GM21786 (cell line): ENCODE measurements at regions not wholly inside any gene's neighbourhood (a gene's known extent, or its start where the extent isn't known, plus 50 kb on each side); places are given as distances from the start of the nearest gene placed in this dataset.

Experiments used
- ATAC-seq: cut with Tn5 transposase; IDR thresholded peaks from one replicate; pipeline ENCODE4 v1.9.1; 2021; ENCODE audit not compliant: unreplicated experiment

DNA sequence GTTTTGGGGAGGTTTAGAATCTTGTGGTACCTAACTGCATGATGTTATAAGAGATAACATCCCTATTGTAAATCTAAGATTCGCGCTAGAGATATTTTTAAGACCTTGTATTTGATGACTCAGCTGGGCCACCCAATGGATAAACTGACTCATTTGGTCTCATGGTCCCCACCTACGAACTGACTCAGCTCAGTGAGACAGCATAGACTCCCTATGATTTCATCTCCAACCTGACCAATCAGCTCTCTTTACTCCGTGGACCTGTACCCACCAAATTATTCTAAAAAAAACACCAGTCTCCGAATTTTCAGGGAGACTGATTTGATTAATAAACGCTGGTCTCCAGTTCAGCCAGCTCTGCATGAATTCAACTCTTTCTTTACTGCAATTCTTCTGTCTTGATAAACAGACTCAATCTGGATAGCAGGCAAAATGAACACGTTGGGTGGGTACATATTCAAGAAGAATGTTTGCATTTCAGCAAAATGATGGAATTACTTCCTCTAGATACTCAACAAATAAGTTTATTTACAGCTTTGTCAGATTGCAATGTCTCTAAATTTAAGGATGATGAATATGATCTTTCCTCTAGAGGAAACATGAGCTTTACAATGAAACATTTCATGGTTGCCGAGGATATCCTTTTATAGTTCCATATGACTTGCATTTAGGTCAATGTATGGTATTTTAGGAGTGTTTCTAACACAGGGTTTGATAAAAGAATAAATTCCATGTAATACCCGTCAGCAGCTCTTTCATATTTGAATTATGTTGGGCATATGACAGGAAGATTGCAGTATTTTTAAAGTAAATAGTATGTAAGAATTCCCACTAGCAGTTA, 516.6 kb upstream of the RGS18 start:
- no peak for ATAC-seq

DNA sequence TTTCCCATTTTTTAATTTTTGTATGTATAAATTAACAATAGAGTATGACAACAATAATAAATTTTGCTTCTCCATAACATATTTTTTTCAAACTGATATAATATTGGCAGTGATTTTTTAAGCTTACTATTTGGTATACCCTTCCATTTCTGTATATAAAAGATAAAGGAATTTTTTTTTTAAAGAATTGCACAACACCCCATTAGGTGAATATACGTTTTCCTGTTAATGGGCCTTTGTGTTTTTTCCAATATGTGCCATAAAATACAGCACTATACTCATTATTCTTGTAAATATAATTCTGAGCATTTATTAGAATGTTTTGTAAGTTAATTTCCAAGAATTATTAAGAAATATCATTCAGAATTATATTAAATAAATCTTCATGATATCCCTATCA, 515.2 kb upstream of the RGS18 start:
- ATAC-seq = no peak

DNA sequence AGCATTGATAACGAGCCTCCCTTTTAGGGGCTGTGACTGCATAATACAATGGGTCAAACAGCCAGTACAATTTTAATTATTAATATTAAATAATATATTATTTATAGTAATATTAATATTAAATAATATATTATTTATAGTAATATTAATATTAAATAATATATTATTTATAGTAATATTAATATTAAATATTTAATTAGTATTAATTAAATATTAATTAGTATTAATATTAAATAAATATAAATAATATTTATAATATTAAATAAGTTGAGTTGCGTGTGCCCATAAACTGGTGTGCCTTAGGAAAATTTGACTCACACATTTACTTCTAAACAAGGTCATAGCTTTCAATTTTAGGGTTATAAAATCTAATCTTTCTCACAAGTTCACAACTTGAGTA, 509.3 kb upstream of the RGS18 start:
- no peak for ATAC-seq

GRCh38 chr1:191662051-191662450, 496.2 kb upstream of the RGS18 start:
- no peak for ATAC-seq

- ATAC-seq = no peak
Measured at GRCh38 chr1:191662746-191663145, 495.5 kb upstream of the RGS18 start.

GRCh38 chr1:191668525-191668924, 489.7 kb upstream of the RGS18 start:
- ATAC-seq = no peak

- no peak for ATAC-seq
Measured at GRCh38 chr1:191669629-191670028, 488.6 kb upstream of the RGS18 start.

DNA sequence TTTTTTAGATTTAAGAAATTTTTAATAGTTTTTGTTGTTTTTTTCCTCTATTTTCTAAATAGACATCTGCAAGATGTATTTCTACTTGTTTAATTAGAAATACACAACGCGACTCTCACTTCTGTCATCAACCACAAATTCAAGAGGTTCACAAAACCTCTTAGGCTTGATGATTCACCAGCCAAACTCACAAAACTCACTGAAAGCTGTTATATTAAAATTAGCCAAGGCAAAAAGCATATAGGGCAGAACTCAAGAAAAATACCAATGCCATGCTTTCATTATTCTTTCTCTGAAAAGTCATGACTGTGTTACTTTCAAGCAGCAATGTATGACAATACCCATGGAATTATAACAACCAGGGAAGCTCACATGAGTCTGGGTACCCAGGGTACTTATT, 487.0 kb upstream of the RGS18 start:
- ATAC-seq = no peak

DNA sequence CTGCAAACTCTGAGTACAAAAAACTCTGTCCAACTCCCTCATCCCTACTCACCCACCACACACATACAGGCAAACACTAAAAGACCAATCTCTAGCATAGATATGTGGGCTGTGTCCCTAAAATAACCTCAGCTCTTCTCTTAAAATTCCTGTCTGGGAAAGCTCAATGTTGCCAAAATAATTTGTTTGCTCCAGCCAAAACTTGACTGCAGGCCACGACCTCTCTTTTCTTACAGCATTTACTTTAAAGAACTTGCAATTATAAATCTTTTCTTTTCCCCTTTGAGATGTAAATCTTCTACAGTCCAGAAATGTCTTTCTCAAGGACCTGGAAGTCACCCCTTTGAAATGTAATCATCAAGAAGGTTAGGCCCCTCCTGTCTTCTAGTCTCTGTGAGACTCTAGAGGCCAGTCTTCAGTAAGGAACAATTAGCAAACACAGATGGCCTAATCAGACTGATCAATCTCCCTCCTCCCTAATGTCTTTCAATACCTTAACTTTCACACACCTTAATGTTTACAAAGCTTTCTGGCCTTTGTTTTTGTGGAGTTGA, 483.6 kb upstream of the RGS18 start:
- no peak for ATAC-seq

DNA sequence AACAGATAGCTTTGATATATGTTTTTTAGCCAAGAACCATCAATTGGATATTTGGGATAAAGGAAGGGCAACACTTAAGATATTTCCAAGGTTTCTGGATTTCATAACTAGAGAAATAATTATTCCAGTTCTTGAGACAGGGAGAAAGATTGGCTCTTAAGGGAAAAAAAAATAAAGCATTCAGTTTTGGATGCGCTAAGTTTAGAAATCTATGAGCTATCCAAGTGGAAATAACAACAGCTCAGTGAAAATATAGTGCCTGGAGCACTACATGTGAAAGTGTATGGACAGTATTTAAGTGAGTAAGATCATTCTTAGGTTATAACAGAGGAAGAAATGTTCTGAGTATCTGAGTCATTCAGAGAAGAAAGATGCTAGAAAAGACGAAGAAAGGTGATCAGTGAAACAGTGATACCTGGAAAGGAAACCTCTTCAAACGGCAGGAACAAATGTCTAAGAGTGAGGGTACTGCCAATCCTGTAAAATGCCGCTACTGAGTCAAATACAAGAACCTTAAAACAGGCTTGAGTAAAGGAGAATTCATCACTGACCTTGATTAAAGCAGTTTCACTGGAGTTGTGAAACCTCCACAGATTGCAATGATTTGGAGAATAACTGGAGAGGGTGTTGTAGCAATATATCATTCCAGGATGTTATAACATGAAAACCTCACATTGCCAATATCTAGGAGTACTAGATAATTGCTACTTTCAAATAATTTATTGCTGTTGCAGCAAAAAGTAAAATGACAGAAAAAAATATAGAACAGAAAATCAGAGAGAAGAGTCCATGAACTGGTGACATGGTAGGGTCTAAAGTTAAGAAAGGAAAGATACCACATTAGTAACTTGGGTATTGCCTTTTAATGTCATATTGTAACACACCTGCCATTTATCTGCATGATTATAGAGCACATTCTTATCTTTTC, 482.1 kb upstream of the RGS18 start:
- ATAC-seq = no peak

- ATAC-seq = no peak
Measured at GRCh38 chr1:191685669-191686068, 472.6 kb upstream of the RGS18 start.

DNA sequence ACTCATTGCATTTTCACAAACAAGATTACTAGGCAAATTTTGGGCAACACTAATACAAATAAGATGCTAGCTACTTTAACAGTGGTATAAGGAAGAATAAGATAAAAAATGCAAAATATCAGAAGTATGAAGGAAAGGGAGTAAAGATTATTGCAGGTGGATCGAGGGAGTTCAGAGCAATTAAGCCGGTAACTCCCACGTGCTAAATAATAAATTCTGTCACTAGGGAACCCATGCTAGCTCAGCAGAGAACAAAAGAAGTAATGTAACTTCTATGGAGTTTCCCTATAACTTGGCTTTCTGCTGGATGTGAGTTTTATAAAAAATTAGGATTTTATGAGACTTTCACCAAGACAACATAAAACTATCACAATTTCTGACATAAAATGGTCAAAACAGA, 470.5 kb upstream of the RGS18 start:
- no peak for ATAC-seq

GRCh38 chr1:191690931-191691330, 467.3 kb upstream of the RGS18 start:
- ATAC-seq = no peak

DNA sequence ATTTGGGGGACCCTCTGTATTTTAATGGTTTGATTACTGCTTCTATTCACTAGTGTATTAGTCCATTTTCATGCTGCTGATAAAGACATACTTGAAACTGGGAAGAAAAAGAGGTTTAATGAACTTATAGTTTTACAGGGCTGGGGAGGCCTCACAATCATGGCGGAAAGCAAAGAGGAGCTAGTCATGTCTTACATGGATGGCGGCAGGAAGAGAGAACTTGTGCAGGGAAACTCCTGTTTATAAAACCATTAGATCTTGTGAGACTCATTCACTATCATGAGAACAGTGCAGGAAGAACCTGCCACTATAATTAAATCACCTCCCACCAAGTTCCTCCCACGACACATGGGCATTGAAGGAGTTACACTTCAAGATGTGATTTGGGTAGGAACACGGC, 464.5 kb upstream of the RGS18 start:
- ATAC-seq = no peak

DNA sequence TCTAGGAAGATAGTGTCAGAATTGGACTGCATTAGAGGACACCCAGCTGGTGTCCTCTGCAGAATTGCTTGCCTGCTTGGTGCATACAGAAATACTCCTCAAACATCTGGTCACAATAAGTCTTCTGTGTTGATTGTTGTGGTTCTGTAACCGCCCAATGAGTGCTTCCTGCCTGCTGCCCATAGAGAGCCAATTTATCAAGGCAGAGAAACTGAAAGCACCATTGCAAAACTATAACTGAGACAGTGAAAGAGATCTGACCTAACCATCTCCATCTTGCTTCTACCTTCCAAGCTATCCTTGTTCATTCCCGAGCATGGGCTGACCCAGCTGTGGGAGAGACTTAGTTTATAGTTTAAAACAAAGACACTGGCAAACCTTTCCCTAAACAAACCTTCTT, 462.4 kb upstream of the RGS18 start:
- peak; percentile 93 for ATAC-seq

- ATAC-seq = no peak
Measured at GRCh38 chr1:191696354-191696753, 461.9 kb upstream of the RGS18 start.

- ATAC-seq = no peak
Measured at GRCh38 chr1:191697556-191697955, 460.7 kb upstream of the RGS18 start.

DNA sequence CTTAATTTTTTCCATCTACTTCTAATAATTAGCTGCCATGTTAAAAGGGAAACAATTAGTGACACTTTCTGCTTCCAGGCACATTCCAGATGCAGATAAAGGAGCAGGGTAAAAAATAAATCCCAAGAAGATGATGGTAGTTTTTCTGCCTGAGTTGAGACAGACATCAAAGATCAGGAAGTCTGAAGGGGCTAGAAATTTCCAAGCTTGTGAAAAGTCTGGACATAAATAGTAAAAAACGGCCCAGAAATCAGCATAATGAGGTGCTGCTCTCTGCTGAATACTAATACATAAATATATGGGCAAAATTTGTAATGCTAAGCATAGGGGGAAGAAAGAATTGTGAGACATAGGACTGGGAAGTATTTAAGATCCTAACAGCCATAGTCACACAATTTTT, 460.0 kb upstream of the RGS18 start:
- ATAC-seq = no peak

DNA sequence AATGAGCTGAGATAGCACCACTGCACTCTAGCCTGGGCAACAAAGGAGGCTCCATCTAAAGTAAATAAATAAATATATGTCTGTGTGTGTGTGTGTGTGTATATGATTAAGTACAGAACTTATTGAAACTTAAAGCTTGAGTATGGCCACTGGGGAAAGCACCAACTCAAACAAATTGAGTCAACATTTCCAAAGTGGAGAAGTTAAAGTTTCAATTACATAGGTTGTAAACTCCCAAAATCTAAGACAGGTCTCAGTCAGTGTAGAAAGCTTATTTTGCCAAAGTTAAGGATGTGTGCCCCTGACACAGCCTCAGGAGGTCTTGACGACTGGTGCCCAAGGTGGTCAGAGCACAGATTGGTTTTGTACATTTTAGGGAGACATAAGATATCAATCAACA, 458.9 kb upstream of the RGS18 start:
- no peak for ATAC-seq

GRCh38 chr1:191700922-191701321, 457.3 kb upstream of the RGS18 start:
- ATAC-seq = no peak

DNA sequence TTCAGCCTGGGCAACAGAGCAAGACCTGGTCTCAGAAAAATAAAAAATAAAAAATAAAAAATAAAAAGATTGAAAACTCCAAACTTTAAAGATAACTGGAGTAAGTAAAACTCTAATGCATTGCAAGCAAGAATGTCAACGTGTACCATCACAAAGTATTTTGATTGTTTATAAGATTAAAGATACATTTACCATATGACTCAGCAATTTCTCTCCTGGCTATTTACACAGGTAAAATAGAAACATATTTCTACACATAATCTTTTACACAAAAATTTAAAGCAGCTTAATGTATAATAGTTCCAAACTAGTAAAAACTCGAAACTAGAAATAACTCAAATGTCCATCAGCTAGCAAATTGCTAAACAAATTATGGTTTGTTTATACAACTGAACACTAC, 456.1 kb upstream of the RGS18 start:
- no peak for ATAC-seq

GRCh38 chr1:191707288-191707687, 451.0 kb upstream of the RGS18 start:
- no peak for ATAC-seq
